ENCODE measurements at regions not wholly inside any gene's neighbourhood (a gene's known extent, or its start where the extent isn't known, plus 50 kb on each side); places are given as distances from the start of the nearest gene placed in this dataset.
"Not testable (repeated sequence)": the region's sequence is repeated elsewhere in the genome, so short reads cannot be mapped to it uniquely, and the experiment has no call there.

DNA sequence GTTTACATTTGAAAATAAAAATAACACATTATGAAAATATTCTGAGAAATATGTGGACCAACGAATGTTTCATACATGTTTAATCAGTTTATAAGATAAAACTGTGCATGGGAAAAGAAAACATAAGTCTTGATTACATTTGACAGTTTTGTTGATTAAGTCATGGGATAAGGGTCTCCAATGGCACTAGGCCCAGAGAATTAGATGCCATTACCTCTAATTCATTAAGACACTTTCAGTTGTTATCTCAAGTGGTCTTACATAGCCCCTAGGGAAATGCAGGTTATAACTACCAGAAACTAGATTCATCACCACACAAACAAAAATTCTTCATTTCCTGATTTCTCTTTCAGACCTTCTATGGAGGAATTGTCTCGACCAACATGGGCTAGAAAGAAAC, 300.8 kb downstream of the PCDH7 start:
- no peaks in the 10 kb centered on the region for H3K36me3 ChIP-seq (ENCODE audit: control insufficient read depth in 2 of 3, insufficient read depth in 3 of 3, low read length in 3 of 3)
- intact Hi-C loops (cut with DNase I): no loop called here
- no peak overlapping the region for H3K9ac ChIP-seq (ENCODE audit: low read length in 3 of 3)
- DNase-seq (peak in 2 of 5 donors; percentile 19 to 23), FAIRE-seq (no peak)
- H3K4me3 ChIP-seq (ENCODE audit: low read length in 3 of 3): no peak overlapping the region
- no peak overlapping the region for H3K27ac ChIP-seq (ENCODE audit: low read depth in 2 of 2, low read length in 2 of 2)
- H3K27me3 ChIP-seq (ENCODE audit: control insufficient read depth, insufficient read depth, low read length): no peaks in the 10 kb centered on the region
- TF ChIP-seq, protein P1, sequence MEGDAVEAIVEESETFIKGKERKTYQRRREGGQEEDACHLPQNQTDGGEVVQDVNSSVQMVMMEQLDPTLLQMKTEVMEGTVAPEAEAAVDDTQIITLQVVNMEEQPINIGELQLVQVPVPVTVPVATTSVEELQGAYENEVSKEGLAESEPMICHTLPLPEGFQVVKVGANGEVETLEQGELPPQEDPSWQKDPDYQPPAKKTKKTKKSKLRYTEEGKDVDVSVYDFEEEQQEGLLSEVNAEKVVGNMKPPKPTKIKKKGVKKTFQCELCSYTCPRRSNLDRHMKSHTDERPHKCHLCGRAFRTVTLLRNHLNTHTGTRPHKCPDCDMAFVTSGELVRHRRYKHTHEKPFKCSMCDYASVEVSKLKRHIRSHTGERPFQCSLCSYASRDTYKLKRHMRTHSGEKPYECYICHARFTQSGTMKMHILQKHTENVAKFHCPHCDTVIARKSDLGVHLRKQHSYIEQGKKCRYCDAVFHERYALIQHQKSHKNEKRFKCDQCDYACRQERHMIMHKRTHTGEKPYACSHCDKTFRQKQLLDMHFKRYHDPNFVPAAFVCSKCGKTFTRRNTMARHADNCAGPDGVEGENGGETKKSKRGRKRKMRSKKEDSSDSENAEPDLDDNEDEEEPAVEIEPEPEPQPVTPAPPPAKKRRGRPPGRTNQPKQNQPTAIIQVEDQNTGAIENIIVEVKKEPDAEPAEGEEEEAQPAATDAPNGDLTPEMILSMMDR (IDR thresholded peaks at IDR 0.05; ENCODE audit: borderline replicate concordance, extremely low read depth, insufficient read depth): no peak
- H3K9me3 ChIP-seq (ENCODE audit: control insufficient read depth in 2 of 3, insufficient read depth in 1 of 3, low read length in 3 of 3): no peaks in the 10 kb centered on the region
- no peaks in the 10 kb centered on the region for H3K4me1 ChIP-seq (ENCODE audit: control insufficient read depth in 2 of 3, insufficient read depth in 2 of 3, low read depth in 1 of 3, low read length in 3 of 3)

DNA sequence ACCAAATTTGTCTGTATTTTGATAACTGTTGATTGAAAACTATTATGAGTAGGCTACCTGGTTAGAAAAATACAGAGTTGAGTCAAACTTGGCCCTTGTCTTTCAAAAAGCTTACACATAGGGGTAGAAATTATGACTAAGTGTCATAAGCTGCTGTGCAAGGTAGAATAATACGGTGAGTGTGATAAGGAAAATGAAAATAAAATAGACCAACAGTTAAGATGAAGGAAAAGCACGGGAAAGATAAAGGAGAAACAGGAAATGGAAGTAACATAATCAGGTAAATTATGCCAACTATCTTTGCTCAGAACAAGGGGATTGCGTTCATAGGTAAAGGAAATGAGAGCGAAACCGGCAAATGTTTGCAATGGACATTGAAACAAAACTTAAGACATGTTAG, 302.5 kb downstream of the PCDH7 start:
- Histone ChIP-seq H3K9ac (ENCODE audit: low read length in 3 of 3) (no peak overlapping the region), H3K36me3 (ENCODE audit: control insufficient read depth in 2 of 3, insufficient read depth in 3 of 3, low read length in 3 of 3) (no peaks in the 10 kb centered on the region), H3K27ac (ENCODE audit: low read depth in 2 of 2, low read length in 2 of 2) (no peak overlapping the region), H3K4me3 (ENCODE audit: low read length in 3 of 3) (no peak overlapping the region), H3K9me3 (ENCODE audit: control insufficient read depth in 2 of 3, insufficient read depth in 1 of 3, low read length in 3 of 3) (no peaks in the 10 kb centered on the region), H3K4me1 (ENCODE audit: control insufficient read depth in 2 of 3, insufficient read depth in 2 of 3, low read depth in 1 of 3, low read length in 3 of 3) (no peaks in the 10 kb centered on the region), H3K27me3 (ENCODE audit: control insufficient read depth, insufficient read depth, low read length) (no peaks in the 10 kb centered on the region)
- FAIRE-seq (no peak), DNase-seq (no peak)
- intact Hi-C loops (cut with DNase I): no loop called here
- TF ChIP-seq, protein P1 (IDR thresholded peaks at IDR 0.05; ENCODE audit: borderline replicate concordance, extremely low read depth, insufficient read depth): no peak

DNA sequence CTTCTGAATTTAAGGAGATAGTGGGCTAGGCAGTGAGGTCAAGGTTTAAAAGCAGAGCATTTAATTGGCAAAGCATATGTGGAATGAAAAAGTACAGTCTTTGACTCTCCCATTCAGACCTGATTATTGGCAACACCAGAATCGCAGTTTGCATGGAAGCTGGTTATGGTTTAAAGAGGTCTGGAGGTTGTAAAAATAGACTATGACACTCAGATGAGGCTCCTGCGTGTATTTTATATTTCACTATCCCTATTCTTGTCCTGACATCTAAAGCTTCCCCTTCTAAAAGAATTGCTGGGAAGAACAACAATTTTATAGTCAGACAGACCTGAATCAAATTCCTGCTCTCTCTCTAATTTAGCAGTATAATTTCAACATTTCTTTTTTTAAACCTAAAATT, 302.9 kb downstream of the PCDH7 start:
- no peak overlapping the region for H3K27ac ChIP-seq (ENCODE audit: low read depth in 2 of 2, low read length in 2 of 2)
- no peaks in the 10 kb centered on the region for H3K9me3 ChIP-seq (ENCODE audit: control insufficient read depth in 2 of 3, insufficient read depth in 1 of 3, low read length in 3 of 3)
- no peaks in the 10 kb centered on the region for H3K27me3 ChIP-seq (ENCODE audit: control insufficient read depth, insufficient read depth, low read length)
- H3K9ac ChIP-seq (ENCODE audit: low read length in 3 of 3): no peak overlapping the region
- TF ChIP-seq, protein P1 (IDR thresholded peaks at IDR 0.05; ENCODE audit: borderline replicate concordance, extremely low read depth, insufficient read depth): no peak
- no peak overlapping the region for H3K4me3 ChIP-seq (ENCODE audit: low read length in 3 of 3)
- intact Hi-C loops (cut with DNase I): no loop called here
- no peaks in the 10 kb centered on the region for H3K36me3 ChIP-seq (ENCODE audit: control insufficient read depth in 2 of 3, insufficient read depth in 3 of 3, low read length in 3 of 3)
- FAIRE-seq: no peak
- H3K4me1 ChIP-seq (ENCODE audit: control insufficient read depth in 2 of 3, insufficient read depth in 2 of 3, low read depth in 1 of 3, low read length in 3 of 3): no peaks in the 10 kb centered on the region
- DNase-seq: no peak

- DNase-seq (no peak), FAIRE-seq (no peak)
- Histone ChIP-seq H3K9ac (ENCODE audit: low read length in 3 of 3) (no peak overlapping the region), H3K27me3 (ENCODE audit: control insufficient read depth, insufficient read depth, low read length) (no peaks in the 10 kb centered on the region), H3K27ac (ENCODE audit: low read depth in 2 of 2, low read length in 2 of 2) (no peak overlapping the region), H3K9me3 (ENCODE audit: control insufficient read depth in 2 of 3, insufficient read depth in 1 of 3, low read length in 3 of 3) (no peaks in the 10 kb centered on the region), H3K36me3 (ENCODE audit: control insufficient read depth in 2 of 3, insufficient read depth in 3 of 3, low read length in 3 of 3) (no peaks in the 10 kb centered on the region), H3K4me1 (ENCODE audit: control insufficient read depth in 2 of 3, insufficient read depth in 2 of 3, low read depth in 1 of 3, low read length in 3 of 3) (no peaks in the 10 kb centered on the region), H3K4me3 (ENCODE audit: low read length in 3 of 3) (no peak overlapping the region)
- intact Hi-C loops (cut with DNase I): no loop called here
- TF ChIP-seq, protein P1 (IDR thresholded peaks at IDR 0.05; ENCODE audit: borderline replicate concordance, extremely low read depth, insufficient read depth): no peak
Measured at GRCh38 chr4:31023742-31024141, 303.6 kb downstream of the PCDH7 start.

DNA sequence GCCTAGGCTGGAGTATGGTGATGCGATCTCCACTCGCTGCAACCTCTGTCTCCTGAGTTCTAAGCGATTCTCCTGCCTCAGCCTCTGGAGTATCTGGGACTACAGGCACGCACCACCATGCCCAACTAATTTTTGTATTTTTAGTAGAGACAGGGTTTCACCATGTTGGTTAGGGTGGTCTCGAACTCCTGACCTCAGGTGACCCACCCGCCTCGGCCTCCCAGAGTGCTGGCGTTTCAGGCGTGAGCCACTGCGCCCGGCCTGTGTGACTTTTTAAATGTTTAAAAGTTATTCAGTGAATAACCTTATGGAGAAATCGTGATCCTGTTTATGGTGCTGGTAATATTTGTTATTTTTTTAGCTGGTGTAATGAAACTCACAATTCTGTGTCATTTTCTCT, 304.6 kb downstream of the PCDH7 start:
- DNase-seq; H3K9me3 ChIP-seq (ENCODE audit: control insufficient read depth in 2 of 3, insufficient read depth in 1 of 3, low read length in 3 of 3); H3K4me3 ChIP-seq (ENCODE audit: low read length in 3 of 3); FAIRE-seq; H3K9ac ChIP-seq (ENCODE audit: low read length in 3 of 3); H3K27ac ChIP-seq (ENCODE audit: low read depth in 2 of 2, low read length in 2 of 2); H3K36me3 ChIP-seq (ENCODE audit: control insufficient read depth in 2 of 3, insufficient read depth in 3 of 3, low read length in 3 of 3); H3K27me3 ChIP-seq (ENCODE audit: control insufficient read depth, insufficient read depth, low read length); intact Hi-C loops (cut with DNase I); H3K4me1 ChIP-seq (ENCODE audit: control insufficient read depth in 2 of 3, insufficient read depth in 2 of 3, low read depth in 1 of 3, low read length in 3 of 3): not testable (repeated sequence)

Measured in kidney (tissue), 13 donors.